Chondrocyte (in vitro differentiated cells): ENCODE measurements at regions not wholly inside any gene's neighbourhood (a gene's known extent, or its start where the extent isn't known, plus 50 kb on each side); places are given as distances from the start of the nearest gene placed in this dataset.

Source experiments
- DNase-seq: peaks from one replicate; pipeline ENCODE4 v3.0.0; 2021; ENCODE audit warnings: mixed read lengths, low spot score
- H3K27ac Mint-ChIP-seq: one replicate; pipeline ENCODE4 v1.8.0; 2021; ENCODE audit warnings: mild to moderate bottlenecking, moderate library complexity, mixed read lengths; ENCODE audit not compliant: unreplicated experiment
- H3K27me3 Mint-ChIP-seq: 2 replicates; pipeline ENCODE4 v1.8.0; 2021; ENCODE audit warnings: low read depth, mixed read lengths
- H3K36me3 Mint-ChIP-seq: 2 replicates; pipeline ENCODE4 v1.8.0; 2021; ENCODE audit warnings: low read depth, mixed read lengths
- H3K4me1 Mint-ChIP-seq: 2 replicates; pipeline ENCODE4 v1.8.0; 2021; ENCODE audit warnings: low read depth, mild to moderate bottlenecking, mixed read lengths
- H3K4me3 Mint-ChIP-seq: one replicate; pipeline ENCODE4 v1.8.0; 2021; ENCODE audit warnings: mild to moderate bottlenecking, moderate library complexity, mixed read lengths; ENCODE audit not compliant: unreplicated experiment
- H3K9me3 Mint-ChIP-seq: 2 replicates; pipeline ENCODE4 v1.8.0; 2021; ENCODE audit warnings: low read depth, mixed read lengths
- CTCF ChIP-seq: fragments of 200-600 bp; sonication (generic); IDR thresholded peaks from 2 replicates; pipeline ENCODE4 v1.5.0; 2021; ENCODE audit warnings: antibody characterized with exemption, mild to moderate bottlenecking, moderate library complexity

DNA sequence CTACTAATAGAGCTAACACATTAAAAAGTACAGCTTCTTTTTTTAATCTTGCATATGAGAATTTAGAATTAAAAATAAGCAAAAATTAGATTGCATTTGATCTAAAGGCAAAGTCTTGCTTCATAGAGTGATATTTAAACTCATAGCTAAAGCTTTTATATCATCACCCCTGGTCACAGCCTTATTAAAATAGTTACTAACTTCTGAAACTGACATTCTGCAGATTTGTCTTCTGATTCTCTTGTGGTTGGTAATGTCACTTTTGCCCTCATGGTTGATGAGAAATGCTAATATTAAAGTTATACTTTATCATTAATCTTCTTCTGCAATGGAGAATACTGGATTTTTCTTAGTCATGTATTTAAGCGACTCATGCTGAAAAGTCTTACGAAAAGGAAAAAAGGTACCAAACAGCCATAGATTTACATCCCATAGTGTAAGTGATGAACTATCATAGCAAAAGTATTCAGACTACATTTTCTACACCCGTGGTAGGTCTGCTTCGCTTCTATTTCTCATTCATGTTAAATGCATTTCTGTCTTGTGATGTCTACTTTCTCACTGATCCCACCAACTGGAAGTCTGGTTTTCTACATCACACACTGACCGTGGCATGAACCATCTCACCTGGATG is 330.5 kb upstream of the B3GALT2 start:
- H3K36me3 Mint-ChIP-seq: peaks cover 1% of the 10 kb centered on the region
- H3K27ac Mint-ChIP-seq: no peak overlapping the region
- H3K4me1 Mint-ChIP-seq: peaks cover 24% of the 10 kb centered on the region
- no peak overlapping the region for H3K4me3 Mint-ChIP-seq
- DNase-seq: no peak
- H3K27me3 Mint-ChIP-seq: no peaks in the 10 kb centered on the region
- TF ChIP-seq CTCF: no peak
- H3K9me3 Mint-ChIP-seq: peaks cover 2% of the 10 kb centered on the region

DNA sequence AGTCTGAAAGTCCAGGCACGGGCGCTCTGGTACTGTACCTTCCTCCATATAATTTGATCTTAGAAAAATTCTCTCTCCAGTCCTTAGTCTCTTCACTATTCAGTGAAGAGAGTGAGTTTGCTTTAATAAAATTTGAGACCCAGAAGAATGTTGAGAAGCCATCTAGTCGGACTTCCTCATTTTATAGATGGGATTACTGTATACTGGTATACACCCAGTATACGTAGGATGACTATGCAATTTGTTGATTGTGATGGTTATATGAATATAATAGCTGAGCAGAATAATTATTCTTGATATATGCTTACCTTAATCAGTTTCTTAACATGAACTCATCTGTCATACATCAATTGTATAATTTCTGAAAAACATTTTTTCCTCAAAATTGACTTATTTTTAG is 328.0 kb upstream of the B3GALT2 start:
- TF ChIP-seq CTCF: no peak
- Mint-ChIP-seq H3K27me3 (no peaks in the 10 kb centered on the region), H3K4me1 (peaks cover 15% of the 10 kb centered on the region), H3K36me3 (peaks cover 9% of the 10 kb centered on the region), H3K9me3 (peaks cover 17% of the 10 kb centered on the region), H3K27ac (no peak overlapping the region), H3K4me3 (no peak overlapping the region)
- no peak for DNase-seq

GRCh38 chr1:193513032-193513431 is 326.6 kb upstream of the B3GALT2 start:
- H3K27ac Mint-ChIP-seq: no peak overlapping the region
- H3K27me3 Mint-ChIP-seq: no peaks in the 10 kb centered on the region
- peaks cover 17% of the 10 kb centered on the region for H3K9me3 Mint-ChIP-seq
- peaks cover 24% of the 10 kb centered on the region for H3K4me1 Mint-ChIP-seq
- TF ChIP-seq CTCF: no peak
- no peak for DNase-seq
- H3K4me3 Mint-ChIP-seq: no peak overlapping the region
- H3K36me3 Mint-ChIP-seq: peaks cover 9% of the 10 kb centered on the region

DNA sequence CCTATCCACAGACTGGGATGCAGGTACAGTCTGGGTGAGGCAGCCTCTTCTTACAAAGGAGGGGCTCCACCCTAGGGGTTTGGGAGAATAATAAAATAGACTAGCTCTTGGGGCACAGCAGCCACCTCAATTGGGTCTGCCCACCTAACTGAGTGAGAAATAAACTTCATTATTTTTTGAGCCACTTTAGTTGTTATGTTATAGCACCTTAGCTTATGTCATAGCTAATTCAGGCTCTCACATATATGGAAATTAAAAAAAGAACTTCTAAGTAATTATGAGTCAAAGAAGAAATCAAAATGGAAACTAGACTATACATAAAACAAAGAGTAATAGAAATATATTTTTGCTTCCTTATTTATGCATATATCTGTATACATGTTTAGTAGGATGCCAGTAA is 318.5 kb upstream of the B3GALT2 start:
- Mint-ChIP-seq H3K27ac (no peak overlapping the region), H3K27me3 (no peaks in the 10 kb centered on the region), H3K4me3 (no peak overlapping the region), H3K4me1 (peaks cover 10% of the 10 kb centered on the region), H3K36me3 (no peaks in the 10 kb centered on the region), H3K9me3 (peaks cover 4% of the 10 kb centered on the region)
- no peak for TF ChIP-seq CTCF
- DNase-seq: no peak

- H3K36me3 Mint-ChIP-seq: no peaks in the 10 kb centered on the region
- peaks cover 5% of the 10 kb centered on the region for H3K4me1 Mint-ChIP-seq
- H3K4me3 Mint-ChIP-seq: no peak overlapping the region
- no peak for DNase-seq
- TF ChIP-seq CTCF: no peak
- no peaks in the 10 kb centered on the region for H3K27me3 Mint-ChIP-seq
- H3K9me3 Mint-ChIP-seq: no peaks in the 10 kb centered on the region
- no peak overlapping the region for H3K27ac Mint-ChIP-seq
Observed at GRCh38 chr1:193498088-193498655, 311.8 kb upstream of the B3GALT2 start.
